NB4 (cell line): ENCODE measurements at regions not wholly inside any gene's neighbourhood (a gene's known extent, or its start where the extent isn't known, plus 50 kb on each side); places are given as distances from the start of the nearest gene placed in this dataset.

ENCODE experiments used
- DNase-seq: peaks from one replicate; pipeline ENCODE4 v3.0.0; 2010; ENCODE audit warnings: low read depth
- H3K4me3 ChIP-seq: one replicate; pipeline ENCODE4 v1.5.1; 2011; ENCODE audit warnings: mild to moderate bottlenecking, low read depth, low read length, moderate library complexity
- CTCF ChIP-seq: IDR thresholded peaks from one replicate; pipeline ENCODE4 v1.5.1; 2012; ENCODE audit warnings: low read depth, low read length
- MYC ChIP-seq: IDR thresholded peaks from 2 replicates; pipeline ENCODE4 v1.6.1; 2011; ENCODE audit warnings: low read depth, low read length
- POLR2A ChIP-seq: IDR thresholded peaks from 2 replicates; pipeline ENCODE4 v1.6.1; 2011; ENCODE audit warnings: mild to moderate bottlenecking; ENCODE audit not compliant: insufficient read length; ENCODE audit errors: extremely low read depth
- TF ChIP-seq, protein P1 (sequence below): IDR thresholded peaks from 2 replicates; pipeline ENCODE4 v1.6.1; 2011; ENCODE audit warnings: low read depth, low read length

GRCh38 chr4:16289897-16290554, 63.8 kb upstream of the TAPT1 start:
- H3K4me3 ChIP-seq: no peak overlapping the region
- TF ChIP-seq MYC: no peak
- peak; percentile 42 for TF ChIP-seq CTCF
- peak; percentile 58 for DNase-seq

DNA sequence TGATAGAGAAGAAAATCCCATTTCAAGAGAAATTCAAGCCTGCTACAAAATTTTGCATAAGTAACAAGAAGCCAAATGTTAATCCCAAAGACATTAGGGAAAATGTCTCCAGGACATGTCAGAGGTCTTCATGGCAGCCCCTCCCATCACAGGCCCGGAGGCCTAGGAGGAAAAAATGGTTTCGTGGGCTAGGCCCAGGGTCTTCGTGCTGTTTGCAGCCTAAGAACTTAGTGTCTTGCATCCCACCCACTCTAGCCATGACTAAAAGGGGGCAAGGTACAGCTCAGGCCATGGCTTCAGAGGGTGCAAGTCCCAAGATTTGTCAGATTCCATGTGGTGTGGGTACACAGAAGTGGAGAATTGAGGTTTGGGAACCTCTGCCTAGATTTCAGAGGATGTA, 57.8 kb upstream of the TAPT1 start:
- no peak overlapping the region for H3K4me3 ChIP-seq
- no peak for TF ChIP-seq POLR2A
- no peak for TF ChIP-seq CTCF
- TF ChIP-seq, protein P1, sequence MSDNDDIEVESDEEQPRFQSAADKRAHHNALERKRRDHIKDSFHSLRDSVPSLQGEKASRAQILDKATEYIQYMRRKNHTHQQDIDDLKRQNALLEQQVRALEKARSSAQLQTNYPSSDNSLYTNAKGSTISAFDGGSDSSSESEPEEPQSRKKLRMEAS: no peak
- TF ChIP-seq MYC: no peak
- no peak for DNase-seq

- DNase-seq: peak; percentile 25
- H3K4me3 ChIP-seq: no peak overlapping the region
- TF ChIP-seq, protein P1: no peak
- TF ChIP-seq POLR2A (no peak), MYC (no peak), CTCF (peak; percentile 44)
Measured at GRCh38 chr4:16278178-16278577, 51.9 kb upstream of the TAPT1 start.
